NCI-H526 treated with DMSO at 0.1 percent for 48 hours (cell line): ENCODE measurements at regions not wholly inside any gene's neighbourhood (a gene's known extent, or its start where the extent isn't known, plus 50 kb on each side); places are given as distances from the start of the nearest gene placed in this dataset.
"Not testable (repeated sequence)": the region's sequence is repeated elsewhere in the genome, so short reads cannot be mapped to it uniquely, and the experiment has no call there.

ENCODE experiments used
- DNase-seq: peaks from one replicate; lab custom pipeline; 2025; lab: John Stamatoyannopoulos, UW

- DNase-seq: no peak
Observed at GRCh38 chr2:22981785-22982184, 403.2 kb upstream of the KLHL29 start.

DNA sequence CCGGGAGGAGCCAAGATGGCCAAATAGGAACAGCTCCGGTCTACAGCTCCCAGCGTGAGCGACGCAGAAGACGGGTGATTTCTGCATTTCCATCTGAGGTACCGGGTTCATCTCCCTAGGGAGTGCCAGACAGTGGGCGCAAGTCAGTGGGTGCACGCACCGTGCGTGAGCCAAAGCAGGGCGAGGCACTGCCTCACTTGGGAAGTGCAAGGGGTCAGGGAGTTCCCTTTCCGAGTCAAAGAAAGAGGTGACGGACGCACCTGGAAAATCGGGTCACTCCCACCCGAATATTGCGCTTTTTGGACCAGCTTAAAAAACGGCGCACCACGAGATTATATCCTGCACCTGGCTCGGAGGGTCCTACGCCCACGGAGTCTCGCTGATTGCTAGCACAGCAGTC lies 400.8 kb upstream of the KLHL29 start:
- not testable (repeated sequence) for DNase-seq

DNA sequence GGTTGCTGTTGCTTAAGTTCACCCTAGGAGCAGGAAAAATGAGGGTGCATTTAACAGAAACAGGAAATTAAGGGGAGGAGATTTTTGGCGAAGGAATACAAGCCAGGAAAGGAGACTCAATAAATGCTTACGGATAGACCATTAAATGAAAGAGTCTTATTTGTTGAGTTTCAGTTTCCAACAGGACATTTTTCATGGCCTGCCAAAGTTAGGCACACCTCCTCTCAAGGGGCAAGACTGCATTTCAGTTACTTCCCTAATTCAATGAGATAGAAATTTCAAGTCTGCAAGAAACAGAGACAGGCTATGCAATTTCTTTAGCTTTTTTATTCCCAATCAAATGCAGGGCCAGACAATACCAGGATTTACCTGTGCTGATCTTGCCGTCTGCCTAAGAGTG lies 394.7 kb upstream of the KLHL29 start:
- no peak for DNase-seq

- DNase-seq: no peak
Observed at GRCh38 chr2:22991844-22992243, 393.1 kb upstream of the KLHL29 start.

- DNase-seq: no peak
Observed at GRCh38 chr2:22992441-22992840, 392.5 kb upstream of the KLHL29 start.

- no peak for DNase-seq
Observed at GRCh38 chr2:22993250-22993649, 391.7 kb upstream of the KLHL29 start.

- no peak for DNase-seq
Observed at GRCh38 chr2:22995576-22995975, 389.4 kb upstream of the KLHL29 start.

- DNase-seq: no peak
Observed at GRCh38 chr2:22996911-22997310, 388.1 kb upstream of the KLHL29 start.

- no peak for DNase-seq
Observed at GRCh38 chr2:22998359-22998758, 386.6 kb upstream of the KLHL29 start.

- no peak for DNase-seq
Observed at GRCh38 chr2:22999951-23000350, 385.0 kb upstream of the KLHL29 start.

DNA sequence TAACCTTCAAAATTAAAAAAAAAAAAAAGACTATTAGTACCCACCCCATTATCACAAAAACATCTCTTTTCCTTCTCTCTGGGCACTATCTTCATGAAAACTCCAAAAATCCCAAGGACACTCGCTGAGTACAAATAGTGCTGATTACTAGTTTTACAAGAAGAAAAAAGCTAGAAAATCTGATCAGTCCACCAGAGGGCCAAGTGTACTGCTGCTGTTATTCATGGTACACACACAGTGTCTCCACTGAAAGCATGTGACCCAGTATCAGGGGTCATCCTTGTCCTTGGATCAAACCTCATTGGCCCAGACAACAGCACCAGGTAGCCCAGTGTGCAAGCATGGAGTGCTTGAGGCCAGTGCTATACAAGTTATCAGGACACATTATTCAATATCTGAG lies 382.7 kb upstream of the KLHL29 start:
- no peak for DNase-seq

GRCh38 chr2:23005469-23005868 lies 379.5 kb upstream of the KLHL29 start:
- DNase-seq: no peak

DNA sequence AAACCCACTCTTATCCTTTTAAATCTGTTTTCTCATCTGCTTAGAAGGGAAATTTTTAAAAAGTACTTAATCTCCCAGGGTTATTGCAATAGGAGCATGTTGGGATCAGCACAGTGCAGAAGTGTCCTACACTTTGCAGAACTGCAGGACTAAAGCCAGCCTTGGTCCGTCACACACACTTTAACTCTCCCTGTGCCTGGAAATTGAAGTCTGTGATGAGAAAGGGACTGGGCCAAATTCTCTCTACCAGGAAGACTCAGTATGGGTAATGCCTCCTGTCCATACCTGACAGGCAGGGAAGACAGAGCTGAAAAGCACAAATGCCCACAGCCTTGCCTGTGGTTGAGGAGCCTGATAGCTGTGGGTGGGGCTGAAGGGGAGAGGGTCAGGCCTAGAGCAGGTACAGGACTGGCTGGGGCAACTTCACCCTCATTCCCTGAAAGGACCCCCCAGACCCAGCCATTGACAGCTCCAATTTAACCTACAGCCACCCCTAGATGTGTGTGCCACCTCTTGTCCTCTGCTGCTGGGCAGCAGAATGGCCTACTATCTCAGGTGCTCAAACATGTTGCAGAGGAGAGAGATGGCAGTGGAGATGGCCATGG lies 377.2 kb upstream of the KLHL29 start:
- no peak for DNase-seq

GRCh38 chr2:23008440-23008839 lies 376.5 kb upstream of the KLHL29 start:
- DNase-seq: no peak

GRCh38 chr2:23008951-23009350 lies 376.0 kb upstream of the KLHL29 start:
- DNase-seq: no peak

DNA sequence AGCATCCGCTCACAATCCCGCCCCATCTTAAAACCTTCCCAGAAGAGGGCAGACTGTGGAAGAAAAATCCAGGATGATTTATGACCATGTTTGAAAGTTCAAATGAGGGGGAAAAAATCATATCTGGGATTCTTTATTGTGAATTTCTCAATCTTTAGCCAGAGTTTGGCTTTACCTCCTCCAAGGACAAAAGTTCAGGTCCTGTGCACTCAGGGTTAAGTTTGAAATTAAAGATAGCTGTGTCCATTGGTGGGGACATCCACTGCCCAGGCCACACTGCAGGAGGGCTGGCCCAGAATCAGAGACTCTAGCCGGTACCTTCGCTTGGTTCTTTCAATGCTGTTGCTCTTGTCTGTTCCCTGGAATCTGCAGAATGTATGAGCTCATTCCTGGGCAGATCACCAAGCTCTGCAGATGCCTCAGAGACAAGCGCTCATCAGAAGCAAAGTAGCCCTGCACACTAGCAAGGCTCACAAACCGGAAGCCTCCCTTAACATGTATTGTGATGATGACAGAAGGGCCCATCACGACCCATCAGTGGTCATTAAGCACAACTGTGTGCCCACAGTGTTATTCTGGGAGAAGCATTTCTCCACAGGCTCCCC lies 375.3 kb upstream of the KLHL29 start:
- no peak for DNase-seq

DNA sequence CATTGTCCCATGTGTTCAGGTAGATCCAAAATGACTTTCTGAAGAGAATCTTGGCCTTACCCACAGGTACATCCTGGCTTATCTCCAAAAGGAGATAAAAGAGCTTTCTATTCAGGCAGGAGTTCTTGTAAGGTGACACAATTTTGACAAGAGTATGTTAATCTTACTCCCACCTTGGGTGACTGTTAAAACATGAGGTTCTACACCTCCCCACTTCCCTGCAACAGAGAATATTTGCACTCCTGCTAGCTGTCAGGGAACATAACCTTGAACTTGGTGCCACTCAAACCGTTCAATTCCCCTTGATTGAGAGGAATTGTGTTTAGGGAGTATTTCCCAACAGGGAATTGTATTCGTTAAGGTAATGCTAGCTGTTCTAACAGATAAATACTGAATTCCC lies 372.5 kb upstream of the KLHL29 start:
- no peak for DNase-seq

GRCh38 chr2:23015651-23016200 lies 369.3 kb upstream of the KLHL29 start:
- no peak for DNase-seq

GRCh38 chr2:23019476-23019875 lies 365.5 kb upstream of the KLHL29 start:
- no peak for DNase-seq

- DNase-seq: no peak
Observed at GRCh38 chr2:23020659-23021058, 364.3 kb upstream of the KLHL29 start.

DNA sequence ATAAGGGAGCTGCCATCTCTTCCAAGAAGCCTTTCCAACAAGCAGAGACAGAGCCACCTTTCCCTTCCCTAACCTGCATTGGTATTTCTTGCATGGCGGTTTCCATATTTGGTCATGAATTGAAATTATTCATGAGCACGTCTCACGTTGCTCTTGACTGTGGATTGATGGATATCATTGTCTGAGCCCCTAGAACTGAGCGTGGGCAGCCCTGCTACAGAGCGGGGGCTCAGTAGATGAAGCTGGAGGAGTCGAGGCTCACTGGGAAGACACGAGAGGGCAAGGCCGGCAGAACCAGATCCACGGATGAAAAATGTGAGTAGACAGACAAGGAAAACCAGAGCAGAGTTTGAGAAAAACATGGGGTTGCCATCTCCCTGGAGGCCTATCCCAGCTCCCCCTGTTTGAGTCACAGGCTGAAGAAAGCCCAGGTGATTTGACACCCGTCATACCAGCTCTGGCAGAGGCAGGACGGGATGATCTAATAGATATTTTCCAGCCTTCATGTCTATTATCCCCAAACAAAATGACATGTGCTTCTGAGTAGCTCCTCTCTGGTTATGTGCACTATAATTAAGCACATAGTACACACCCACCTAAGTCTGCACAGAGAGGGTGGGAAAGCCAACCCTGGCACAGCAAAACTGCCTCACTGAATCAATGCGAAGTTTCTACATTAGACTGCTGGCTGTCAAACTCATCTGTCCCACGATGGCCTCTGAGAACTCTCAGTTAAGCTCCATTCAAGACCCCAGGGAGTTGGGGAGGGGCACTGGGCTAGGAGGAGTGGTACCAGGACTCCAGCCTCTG lies 363.5 kb upstream of the KLHL29 start:
- no peak for DNase-seq

- no peak for DNase-seq
Observed at GRCh38 chr2:23023722-23024121, 361.3 kb upstream of the KLHL29 start.

DNA sequence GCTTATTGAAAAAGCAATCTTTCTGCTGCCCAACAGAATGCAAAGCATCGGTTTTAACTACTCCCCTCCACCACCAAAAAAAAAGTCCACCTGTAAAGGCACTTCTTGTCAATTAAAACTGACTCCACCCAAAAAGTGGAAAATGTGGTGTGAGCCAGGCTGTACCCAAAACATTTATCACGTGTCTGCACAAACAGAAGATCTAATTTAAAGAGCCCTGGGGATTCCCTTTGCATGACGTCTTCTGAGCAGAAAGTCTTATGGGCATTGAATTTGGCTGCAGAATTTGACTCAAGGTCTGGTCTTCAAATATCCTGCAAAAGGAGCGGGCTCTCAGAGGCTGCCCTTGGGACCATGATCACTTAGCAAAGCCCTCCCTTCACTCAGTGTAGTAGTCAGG lies 358.3 kb upstream of the KLHL29 start:
- DNase-seq: no peak
